Ishikawa (cell line): ENCODE measurements at regions not wholly inside any gene's neighbourhood (a gene's known extent, or its start where the extent isn't known, plus 50 kb on each side); places are given as distances from the start of the nearest gene placed in this dataset.

Source experiments
- CEBPB ChIP-seq: IDR thresholded peaks from 2 replicates; pipeline ENCODE4 v1.6.1; 2012
- TF ChIP-seq, protein P1 (sequence below): IDR thresholded peaks from 2 replicates; pipeline ENCODE4 v1.6.1; 2012

GRCh38 chr5:16384804-16385203 lies 80.8 kb downstream of the ZNF622 start:
- TF ChIP-seq CEBPB = no peak
- TF ChIP-seq, protein P1, sequence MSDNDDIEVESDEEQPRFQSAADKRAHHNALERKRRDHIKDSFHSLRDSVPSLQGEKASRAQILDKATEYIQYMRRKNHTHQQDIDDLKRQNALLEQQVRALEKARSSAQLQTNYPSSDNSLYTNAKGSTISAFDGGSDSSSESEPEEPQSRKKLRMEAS = no peak
